SK-N-SH (cell line): ENCODE measurements at regions not wholly inside any gene's neighbourhood (a gene's known extent, or its start where the extent isn't known, plus 50 kb on each side); places are given as distances from the start of the nearest gene placed in this dataset.

Experiments used
- CTCF ChIP-seq: fragments of 200-600 bp; sonication (generic); IDR thresholded peaks from 2 replicates; pipeline ENCODE4 v1.6.1; 2017; ENCODE audit warnings: antibody characterized with exemption, mild to moderate bottlenecking, moderate library complexity
- ELF1 ChIP-seq: IDR thresholded peaks from 2 replicates; pipeline ENCODE4 v1.4.0; 2012
- EP300 ChIP-seq, 2 experiments: IDR thresholded peaks; 2 replicates each; pipeline versions ENCODE4 v1.4.0 to v1.6.1; 2012; ENCODE audit warnings: borderline replicate concordance in 1 of 2, low read depth in 1 of 2, low read length in 1 of 2
- EZH2phosphoT487 ChIP-seq: fragments of 200-600 bp; sonication (generic); IDR thresholded peaks from 2 replicates; pipeline ENCODE4 v1.6.1; 2017; ENCODE audit warnings: low read depth, mixed run types, mild to moderate bottlenecking, antibody characterized with exemption, moderate library complexity, borderline replicate concordance
- FOXM1 ChIP-seq: IDR thresholded peaks from 2 replicates; pipeline ENCODE4 v1.4.0; 2012; ENCODE audit warnings: low read depth, mild to moderate bottlenecking
- GABPA ChIP-seq: IDR thresholded peaks from 2 replicates; pipeline ENCODE4 v1.4.0; 2012; ENCODE audit warnings: low read depth, mild to moderate bottlenecking
- POLR2AphosphoS5 ChIP-seq: IDR thresholded peaks from 2 replicates; pipeline ENCODE4 v1.6.1; 2012; ENCODE audit warnings: low read depth, low read length
- REST ChIP-seq: IDR thresholded peaks from 2 replicates; pipeline ENCODE4 v1.6.1; 2012; ENCODE audit warnings: mild to moderate bottlenecking, low read depth, low read length, moderate library complexity
- SMC3 ChIP-seq: IDR thresholded peaks from 2 replicates; pipeline ENCODE4 v1.6.1; 2012; ENCODE audit warnings: low read depth, low read length, improper control_type of control experiment
- TAF1 ChIP-seq: IDR thresholded peaks from 2 replicates; pipeline ENCODE4 v1.6.1; 2012; ENCODE audit warnings: low read depth, mild to moderate bottlenecking, low read length, moderate library complexity, borderline replicate concordance
- TCF12 ChIP-seq: IDR thresholded peaks from 2 replicates; pipeline ENCODE4 v1.4.0; 2012
- YY1 ChIP-seq: IDR thresholded peaks from 2 replicates; pipeline ENCODE4 v1.4.0; 2012; ENCODE audit warnings: low read depth, mild to moderate bottlenecking

DNA sequence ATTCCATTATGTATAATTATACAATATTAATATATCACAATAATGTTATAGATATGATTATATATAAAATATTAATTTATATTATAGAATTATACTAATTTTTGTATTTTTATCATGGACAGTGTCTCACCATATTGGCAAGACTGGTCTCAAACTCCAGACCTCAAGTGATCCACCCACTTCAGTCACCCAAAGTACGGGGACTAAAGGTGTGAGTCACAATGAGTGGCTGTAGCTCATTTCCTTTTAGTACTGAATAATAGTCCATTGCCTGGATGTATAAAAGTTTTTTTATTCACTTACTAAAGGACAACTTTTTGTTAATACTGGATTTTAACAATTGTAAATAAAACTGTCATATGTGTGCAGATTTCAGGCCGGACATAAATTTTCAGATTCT lies 417.6 kb upstream of the LINC00305 start:
- TF ChIP-seq FOXM1 (no peak), CTCF (no peak), TAF1 (no peak), EZH2phosphoT487 (no peak), POLR2AphosphoS5 (no peak), ELF1 (no peak), GABPA (no peak), SMC3 (no peak), YY1 (no peak), REST (no peak), TCF12 (no peak), EP300 (IDR thresholded peaks at IDR 0.05; ENCODE audit: borderline replicate concordance in 1 of 2, low read depth in 1 of 2, low read length in 1 of 2) (no peak)
